HL-60 (cell line): ENCODE measurements at regions not wholly inside any gene's neighbourhood (a gene's known extent, or its start where the extent isn't known, plus 50 kb on each side); places are given as distances from the start of the nearest gene placed in this dataset.

Source experiments
- CTCF ChIP-seq: IDR thresholded peaks from one replicate; pipeline ENCODE4 v1.5.1; 2011; ENCODE audit warnings: low read length, control low read depth, inconsistent platforms; ENCODE audit not compliant: insufficient read depth
- POLR2AphosphoS5 ChIP-seq: IDR thresholded peaks from 2 replicates; pipeline ENCODE4 v1.6.1; 2012; ENCODE audit warnings: low read depth

- TF ChIP-seq CTCF (no peak), POLR2AphosphoS5 (no peak)
Observed at GRCh38 chr4:62222121-62222520, 1022.0 kb downstream of the ADGRL3 start.
